IMR-90 (cell line): ENCODE measurements at regions not wholly inside any gene's neighbourhood (a gene's known extent, or its start where the extent isn't known, plus 50 kb on each side); places are given as distances from the start of the nearest gene placed in this dataset.

Source experiments
- ATAC-seq: fragments of 200-7000 bp; cut with Tn5 transposase; 2 replicates; pipeline ENCODE4 v1.9.1; 2020; ENCODE audit warnings: low read depth, mild to moderate bottlenecking, moderate library complexity
- BruUV-seq: library from RNA; stranded (reverse); fragments of 400-500 nt; replicated peaks from 2 replicates; lab custom pipeline; 2021; lab: Mats Ljungman, UMichigan
- CTCF ChIA-PET: fragments of 300-600 bp; formaldehyde crosslinking; extraction: SDS; loops from one replicate; lab custom pipeline; 2021; ENCODE audit warnings: antibody characterized with exemption; lab: Yijun Ruan, JAX
- POLR2A ChIA-PET: fragments of 300-600 bp; sonication (Branson Sonifier 250); formaldehyde crosslinking; loops from one replicate; lab custom pipeline; 2022; ENCODE audit warnings: antibody characterized with exemption; ENCODE audit not compliant: unreplicated experiment; lab: Charles Lee
- DNase-seq: peaks from one replicate; pipeline ENCODE4 v3.0.0; 2013
- H2AFZ ChIP-seq: replicated peaks from 2 replicates; pipeline ENCODE3; 2013; ENCODE audit warnings: low read length, mild to moderate bottlenecking; ENCODE audit not compliant: poor library complexity
- H2AK5ac ChIP-seq: 2 replicates; pipeline ENCODE4 v1.6.1; 2013; ENCODE audit warnings: low read depth, low read length, inconsistent platforms
- H2AK9ac ChIP-seq: replicated peaks from 2 replicates; pipeline ENCODE3; 2013; ENCODE audit warnings: mild to moderate bottlenecking, low read depth, low read length, moderate library complexity; ENCODE audit not compliant: poor library complexity
- H2BK120ac ChIP-seq: 2 replicates; pipeline ENCODE4 v1.6.1; 2013; ENCODE audit warnings: low read depth, low read length, inconsistent platforms
- H2BK15ac ChIP-seq: 3 replicates; pipeline ENCODE4 v1.6.1; 2013; ENCODE audit warnings: low read depth, low read length, inconsistent platforms
- H2BK20ac ChIP-seq: 2 replicates; pipeline ENCODE4 v1.6.1; 2013; ENCODE audit warnings: low read depth, mild to moderate bottlenecking, inconsistent platforms, low read length, moderate library complexity
- H2BK5ac ChIP-seq: 2 replicates; pipeline ENCODE4 v1.6.1; 2013; ENCODE audit warnings: mild to moderate bottlenecking, low read depth, low read length, inconsistent platforms; ENCODE audit not compliant: poor library complexity, severe bottlenecking
- H3K14ac ChIP-seq: replicated peaks from 2 replicates; pipeline ENCODE4 v1.6.1; 2013; ENCODE audit warnings: low read depth, low read length, inconsistent platforms
- H3K18ac ChIP-seq: 2 replicates; pipeline ENCODE4 v1.6.1; 2013; ENCODE audit warnings: low read depth, low read length, control low read depth
- H3K23ac ChIP-seq: 2 replicates; pipeline ENCODE4 v1.6.1; 2013; ENCODE audit warnings: low read depth, low read length, inconsistent platforms
- H3K27ac ChIP-seq: 2 replicates; pipeline ENCODE4 v1.5.1; 2013; ENCODE audit warnings: mild to moderate bottlenecking, control low read depth, low read length; ENCODE audit not compliant: insufficient read depth
- H3K27me3 ChIP-seq: 2 replicates; pipeline ENCODE4 v1.6.1; 2013; ENCODE audit warnings: low read length; ENCODE audit not compliant: control insufficient read depth, insufficient read depth
- H3K36me3 ChIP-seq: 2 replicates; pipeline ENCODE4 v1.6.1; 2013; ENCODE audit warnings: low read length, mixed read lengths; ENCODE audit not compliant: control insufficient read depth, insufficient read depth
- H3K4ac ChIP-seq: 2 replicates; pipeline ENCODE4 v1.6.1; 2013; ENCODE audit warnings: low read depth, low read length, inconsistent platforms
- H3K4me1 ChIP-seq: 2 replicates; pipeline ENCODE4 v1.6.1; 2013; ENCODE audit warnings: low read length, mixed read lengths; ENCODE audit not compliant: control insufficient read depth, insufficient read depth
- H3K4me2 ChIP-seq: 2 replicates; pipeline ENCODE4 v1.6.1; 2013; ENCODE audit warnings: low read depth, mild to moderate bottlenecking, control low read depth, low read length, moderate library complexity
- H3K4me3 ChIP-seq: 2 replicates; pipeline ENCODE4 v1.5.1; 2013; ENCODE audit warnings: low read depth, mild to moderate bottlenecking, control low read depth, low read length, moderate library complexity; ENCODE audit not compliant: insufficient read depth
- H3K56ac ChIP-seq: 2 replicates; pipeline ENCODE4 v1.6.1; 2013; ENCODE audit warnings: low read length, inconsistent platforms; ENCODE audit not compliant: insufficient read depth; ENCODE audit errors: extremely low read depth
- H3K79me1 ChIP-seq, 2 experiments: 2 replicates each; pipeline ENCODE4 v1.6.1; 2013; ENCODE audit warnings: low read length in 2 of 2, inconsistent platforms in 1 of 2, low read depth in 1 of 2
- H3K9ac ChIP-seq: 2 replicates; pipeline ENCODE4 v1.6.1; 2013; ENCODE audit warnings: low read depth, low read length, control low read depth
- H3K9me1 ChIP-seq: 2 replicates; pipeline ENCODE4 v1.6.1; 2013; ENCODE audit warnings: low read length, inconsistent platforms; ENCODE audit not compliant: insufficient read depth
- H3K9me3 ChIP-seq: 2 replicates; pipeline ENCODE4 v1.6.1; 2013; ENCODE audit warnings: low read length; ENCODE audit not compliant: control insufficient read depth, insufficient read depth
- H4K20me1 ChIP-seq: 2 replicates; pipeline ENCODE4 v1.6.1; 2013; ENCODE audit warnings: low read length, inconsistent platforms; ENCODE audit not compliant: insufficient read depth
- H4K5ac ChIP-seq: 2 replicates; pipeline ENCODE4 v1.6.1; 2013; ENCODE audit warnings: mild to moderate bottlenecking, low read depth, low read length, control low read depth
- H4K8ac ChIP-seq, 2 experiments: 2 replicates each; pipeline ENCODE4 v1.6.1; 2013; ENCODE audit warnings: low read depth in 2 of 2, low read length in 2 of 2, control low read depth in 1 of 2, inconsistent platforms in 1 of 2
- H4K91ac ChIP-seq: 2 replicates; pipeline ENCODE4 v1.6.1; 2013; ENCODE audit warnings: low read depth, low read length, inconsistent platforms; ENCODE audit not compliant: insufficient read depth
- CEBPB ChIP-seq: IDR thresholded peaks from 2 replicates; pipeline ENCODE4 v1.6.1; 2012; ENCODE audit warnings: low read depth, low read length, improper control_type of control experiment
- SMC3 ChIP-seq: fragments of 150-350 bp; IDR thresholded peaks from 2 replicates; pipeline ENCODE4 v1.6.1; 2016; ENCODE audit warnings: low read depth, mild to moderate bottlenecking, antibody characterized with exemption, low read length, moderate library complexity
- WGBS, 2 experiments: methylation state at CpG; one replicate each; pipeline versions ENCODE4 v1.1.5 to v1.1.7; 2013; ENCODE audit warnings: missing lambda C conversion rate in 2 of 2; ENCODE audit not compliant: insufficient read length in 1 of 2; ENCODE audit errors: extremely low coverage in 2 of 2; 5-methylcytosine and 5-hydroxymethylcytosine counted together
- dilution Hi-C: fragments of 300-500 bp; cut with HindIII; formaldehyde crosslinking; loops from one replicate; pipeline ENCODE4 v1.14.3; 2018; ENCODE audit warnings: low sequenced_read_pairs; ENCODE audit not compliant: unreplicated experiment
- in situ Hi-C: fragments of 300-500 bp; cut with MboI; formaldehyde crosslinking; loops from 3 replicates; pipeline ENCODE4 v1.14.3; 2019; ENCODE audit warnings: low sequenced_read_pairs, inconsistent platforms, mixed read lengths
- intact Hi-C: fragments of 100-400 bp; cut with micrococcal nuclease; formaldehyde crosslinking; loops from 2 replicates; pipeline ENCODE4 v1.10.0; 2022

- Histone ChIP-seq H3K4me3 (no peak overlapping the region), H3K27ac (no peak overlapping the region), H2BK15ac (peak overlapping the region; percentile 88; the same call in 1 of the 3 replicates), H3K14ac (no peak overlapping the region), H2BK5ac (no peak overlapping the region), H3K4me2 (no peak overlapping the region), H3K79me1 (no peaks in the 10 kb centered on the region), H3K9ac (no peak overlapping the region), H3K56ac (no peak overlapping the region), H3K4me1 (peaks cover 10% of the 10 kb centered on the region), H4K5ac (no peak overlapping the region), H3K23ac (no peak overlapping the region), H2BK120ac (no peak overlapping the region), H2AK9ac (no peak overlapping the region), H2BK20ac (no peak overlapping the region), H4K8ac (no peak overlapping the region; a peak in 1 of 4 replicates), H4K91ac (no peak overlapping the region), H3K4ac (no peak overlapping the region), H3K27me3 (no peaks in the 10 kb centered on the region), H2AK5ac (no peak overlapping the region), H3K18ac (peak overlapping the region; percentile 25; the same call in 1 of the 2 replicates), H3K9me3 (no peaks in the 10 kb centered on the region), H3K9me1 (no peaks in the 10 kb centered on the region), H4K20me1 (no peaks in the 10 kb centered on the region), H2AFZ (no peak overlapping the region), H3K36me3 (no peaks in the 10 kb centered on the region)
- DNase-seq (no peak), ATAC-seq (no peak)
- POLR2A ChIA-PET = no interaction called here
- in situ Hi-C loops = no loop called here
- WGBS, 2 experiments = no CpG with 5 or more reads among the region's 2 CpGs
- dilution Hi-C loops = no loop called here
- intact Hi-C loops = no loop called here
- TF ChIP-seq SMC3 (no peak), CEBPB (peak; percentile 50)
- CTCF ChIA-PET = no interaction called here
- no TSS peak for BruUV-seq
Observed at GRCh38 chr7:81577642-81578340, 192.1 kb downstream of the HGF start.
